ENCODE measurements at regions not wholly inside any gene's neighbourhood (a gene's known extent, or its start where the extent isn't known, plus 50 kb on each side); places are given as distances from the start of the nearest gene placed in this dataset.

GRCh38 chr1:108072212-108072611 is 107.2 kb upstream of the VAV3 start:
- no peak for DNase-seq (ENCODE audit: low spot score)
- Mint-ChIP-seq H3K27me3 (ENCODE audit: low read depth) (no peaks in the 10 kb centered on the region), H3K36me3 (no peaks in the 10 kb centered on the region), H3K4me3 (no peak overlapping the region), H3K4me1 (peaks cover 3% of the 10 kb centered on the region), H3K27ac (no peak overlapping the region), H3K9me3 (no peaks in the 10 kb centered on the region)
- POLR2A ChIA-PET, result no interaction called here
- no peak for ATAC-seq
- TF ChIP-seq RORB (CRISPR knock-in tag; IDR thresholded peaks at IDR 0.05) (no peak), ATF3 (CRISPR knock-in tag; conservative IDR thresholded peaks at IDR 0.05) (no peak), ZNF121 (CRISPR knock-in tag; IDR thresholded peaks at IDR 0.05) (no peak), STAT6 (CRISPR knock-in tag; conservative IDR thresholded peaks at IDR 0.05; ENCODE audit: low read depth) (no peak), ZNF671 (CRISPR knock-in tag; IDR thresholded peaks at IDR 0.05) (no peak), FOXP1 (CRISPR knock-in tag; IDR thresholded peaks at IDR 0.05; ENCODE audit: borderline replicate concordance) (no peak), HMGA2 (CRISPR knock-in tag; IDR thresholded peaks at IDR 0.05) (no peak), TEAD4 (CRISPR knock-in tag; IDR thresholded peaks at IDR 0.05) (no peak), KAT7 (CRISPR knock-in tag; IDR thresholded peaks at IDR 0.05; ENCODE audit: borderline replicate concordance) (no peak), MLX (CRISPR knock-in tag; IDR thresholded peaks at IDR 0.05) (no peak), ARID4B (CRISPR knock-in tag; IDR thresholded peaks at IDR 0.05; ENCODE audit: borderline replicate concordance) (no peak), CREB1 (CRISPR knock-in tag; IDR thresholded peaks at IDR 0.05) (no peak), GTF2I (CRISPR knock-in tag; conservative IDR thresholded peaks at IDR 0.05) (no peak), E2F4 (CRISPR knock-in tag; IDR thresholded peaks at IDR 0.05; ENCODE audit: borderline replicate concordance, low read depth) (no peak)
- CTCF ChIA-PET, result interaction anchor here (1.0 kb wide), 1 partner anchor 128 kb away, joined by 3 read pairs; the partner anchor contains the start of gene SLC25A24

GRCh38 chr1:108071601-108072000 is 106.6 kb upstream of the VAV3 start:
- CTCF ChIA-PET, result interaction anchor here (1.0 kb wide), 1 partner anchor 128 kb away, joined by 3 read pairs; the partner anchor contains the start of gene SLC25A24
- no peak for DNase-seq (ENCODE audit: low spot score)
- Mint-ChIP-seq H3K27me3 (ENCODE audit: low read depth) (no peaks in the 10 kb centered on the region), H3K36me3 (no peaks in the 10 kb centered on the region), H3K27ac (no peak overlapping the region), H3K4me1 (peaks cover 3% of the 10 kb centered on the region), H3K4me3 (no peak overlapping the region), H3K9me3 (no peaks in the 10 kb centered on the region)
- ATAC-seq, result no peak
- POLR2A ChIA-PET, result no interaction called here
- no peak for TF ChIP-seq USF1 (CRISPR knock-in tag; IDR thresholded peaks at IDR 0.05)
- no peak for TF ChIP-seq CREB1 (CRISPR knock-in tag; IDR thresholded peaks at IDR 0.05)
- no peak for TF ChIP-seq IRF2 (CRISPR knock-in tag; IDR thresholded peaks at IDR 0.05; ENCODE audit: borderline replicate concordance, low read depth)
- no peak for TF ChIP-seq HMGA2 (CRISPR knock-in tag; IDR thresholded peaks at IDR 0.05)
- TF ChIP-seq ATF6 (CRISPR knock-in tag; IDR thresholded peaks at IDR 0.05), result no peak
- TF ChIP-seq JAZF1 (CRISPR knock-in tag; IDR thresholded peaks at IDR 0.05), result no peak
- no peak for TF ChIP-seq E2F5 (CRISPR knock-in tag; IDR thresholded peaks at IDR 0.05)
- TF ChIP-seq JUN (CRISPR knock-in tag; IDR thresholded peaks at IDR 0.05), result no peak
- TF ChIP-seq NFE2L1 (CRISPR knock-in tag; IDR thresholded peaks at IDR 0.05), result no peak
- TF ChIP-seq ZBTB43 (CRISPR knock-in tag; IDR thresholded peaks at IDR 0.05), result no peak
